ENCODE measurements at regions not wholly inside any gene's neighbourhood (a gene's known extent, or its start where the extent isn't known, plus 50 kb on each side); places are given as distances from the start of the nearest gene placed in this dataset.

DNA sequence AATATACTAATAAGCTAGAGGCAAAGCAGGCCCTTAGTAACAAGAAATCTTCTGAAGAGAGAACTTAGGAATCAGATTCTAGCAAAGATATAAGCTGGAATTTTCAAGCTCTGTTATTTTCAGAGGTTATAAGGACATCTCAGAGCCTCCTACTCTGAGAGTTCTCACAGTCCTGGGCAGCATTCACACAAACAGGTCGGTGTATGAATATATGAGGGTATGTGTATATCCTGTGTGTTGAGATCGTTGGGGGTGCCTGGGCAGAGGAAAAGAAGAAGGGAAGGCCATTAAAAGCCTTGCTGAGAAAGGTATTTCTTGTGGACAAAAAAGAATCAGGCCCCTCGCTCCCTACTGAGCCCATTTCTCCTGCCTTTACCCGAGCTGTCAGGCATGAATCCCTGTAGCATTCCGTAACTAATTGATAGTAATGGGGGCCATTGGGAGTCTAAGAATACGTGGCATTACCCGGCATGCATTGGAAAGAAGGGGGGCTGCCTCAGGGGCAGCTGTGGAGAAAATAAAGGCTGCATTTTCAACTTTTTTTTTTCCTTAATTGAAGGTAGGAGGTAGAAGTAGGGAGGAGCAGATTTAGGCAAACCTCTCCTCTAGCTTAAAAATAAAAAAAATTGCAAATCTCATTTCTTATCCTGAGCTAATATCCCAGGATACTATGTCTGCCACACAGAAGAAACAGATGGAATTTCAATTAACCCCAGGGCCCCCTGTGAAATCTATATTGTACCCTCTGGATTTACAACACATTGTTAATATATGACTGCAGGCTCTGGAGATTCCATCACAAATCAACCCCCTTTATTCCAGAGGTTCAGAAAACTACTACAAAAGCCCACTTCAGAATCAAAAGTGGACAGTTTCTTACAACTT lies 103.8 kb downstream of the GTPBP8 start:
- TF ChIP-seq, protein P1, sequence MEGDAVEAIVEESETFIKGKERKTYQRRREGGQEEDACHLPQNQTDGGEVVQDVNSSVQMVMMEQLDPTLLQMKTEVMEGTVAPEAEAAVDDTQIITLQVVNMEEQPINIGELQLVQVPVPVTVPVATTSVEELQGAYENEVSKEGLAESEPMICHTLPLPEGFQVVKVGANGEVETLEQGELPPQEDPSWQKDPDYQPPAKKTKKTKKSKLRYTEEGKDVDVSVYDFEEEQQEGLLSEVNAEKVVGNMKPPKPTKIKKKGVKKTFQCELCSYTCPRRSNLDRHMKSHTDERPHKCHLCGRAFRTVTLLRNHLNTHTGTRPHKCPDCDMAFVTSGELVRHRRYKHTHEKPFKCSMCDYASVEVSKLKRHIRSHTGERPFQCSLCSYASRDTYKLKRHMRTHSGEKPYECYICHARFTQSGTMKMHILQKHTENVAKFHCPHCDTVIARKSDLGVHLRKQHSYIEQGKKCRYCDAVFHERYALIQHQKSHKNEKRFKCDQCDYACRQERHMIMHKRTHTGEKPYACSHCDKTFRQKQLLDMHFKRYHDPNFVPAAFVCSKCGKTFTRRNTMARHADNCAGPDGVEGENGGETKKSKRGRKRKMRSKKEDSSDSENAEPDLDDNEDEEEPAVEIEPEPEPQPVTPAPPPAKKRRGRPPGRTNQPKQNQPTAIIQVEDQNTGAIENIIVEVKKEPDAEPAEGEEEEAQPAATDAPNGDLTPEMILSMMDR (IDR thresholded peaks at IDR 0.05), result no peak
- TF ChIP-seq POLR2A (IDR thresholded peaks at IDR 0.05), result no peak

Measured in tibial nerve (tissue), 3 donors.